ENCODE measurements at regions not wholly inside any gene's neighbourhood (a gene's known extent, or its start where the extent isn't known, plus 50 kb on each side); places are given as distances from the start of the nearest gene placed in this dataset.

DNA sequence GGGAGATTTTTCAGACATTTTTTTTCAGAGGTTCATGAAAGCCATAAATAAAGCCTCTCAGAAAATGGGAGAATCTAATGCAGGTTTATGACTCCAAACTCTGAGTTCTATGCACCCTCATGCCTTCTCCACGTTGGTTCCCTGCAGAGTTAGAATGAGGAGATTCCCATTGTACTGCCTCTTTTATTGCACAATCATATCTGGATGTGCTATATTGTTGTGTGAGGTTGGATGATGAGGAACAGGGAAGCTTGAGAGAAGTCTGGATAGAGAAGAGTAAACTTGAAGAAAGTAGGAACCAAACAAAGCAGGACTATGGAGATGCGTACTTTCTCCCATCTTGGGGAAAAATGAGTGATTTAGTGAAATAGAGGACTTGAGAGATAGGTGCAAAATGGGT is 178.8 kb downstream of the PDCD6IP start:
- Histone ChIP-seq H3K4me3 (ENCODE audit: control insufficient read depth in 2 of 3, extremely low read depth in 1 of 3, insufficient read depth in 2 of 3, low read depth in 1 of 3, low read length in 3 of 3) (no peak overlapping the region), H3K4me2 (ENCODE audit: control insufficient read depth, extremely low read depth, insufficient read depth, low read depth, low read length) (no peak overlapping the region), H3K36me3 (ENCODE audit: control insufficient read depth in 2 of 2, extremely low read depth in 1 of 2, insufficient read depth in 2 of 2, low read length in 2 of 2) (no peaks in the 10 kb centered on the region), H2AFZ (ENCODE audit: control insufficient read depth, low read length) (no peak overlapping the region), H4K20me1 (ENCODE audit: control insufficient read depth, extremely low read depth, insufficient read depth, low read length) (no peaks in the 10 kb centered on the region), H3K9ac (ENCODE audit: control insufficient read depth, extremely low read depth, insufficient read depth, low read length) (no peak overlapping the region), H3K9me3 (ENCODE audit: control insufficient read depth, low read depth, low read length) (no peaks in the 10 kb centered on the region), H3K4me1 (ENCODE audit: control insufficient read depth, extremely low read depth, insufficient read depth, low read length) (no peaks in the 10 kb centered on the region), H3K9me1 (ENCODE audit: control insufficient read depth, extremely low read depth, insufficient read depth, low read length) (no peaks in the 10 kb centered on the region), H3K79me2 (ENCODE audit: control insufficient read depth, insufficient read depth, low read length) (no peaks in the 10 kb centered on the region), H3K27me3 (ENCODE audit: control insufficient read depth, extremely low read depth, insufficient read depth, low read length) (no peaks in the 10 kb centered on the region), H3K27ac (ENCODE audit: control insufficient read depth, insufficient read depth, low read length) (no peak overlapping the region)
- FAIRE-seq (no peak), DNase-seq (ENCODE audit: low read depth, low spot score) (no peak)
- dilution Hi-C loops (cut with MboI; ENCODE audit: extremely low pct_ligation_motif_present, low sequenced_read_pairs): no loop called here
- TF ChIP-seq EZH2 (IDR thresholded peaks at IDR 0.05; ENCODE audit: low read length) (no peak), CTCF (optimal IDR thresholded peaks at IDR 0.05 in 1 of 3, IDR thresholded peaks at IDR 0.05 in 1 of 3, conservative IDR thresholded peaks at IDR 0.05 in 1 of 3; ENCODE audit: extremely low read depth in 1 of 3, insufficient read depth in 2 of 3, low read length in 3 of 3) (no peak)

DNA sequence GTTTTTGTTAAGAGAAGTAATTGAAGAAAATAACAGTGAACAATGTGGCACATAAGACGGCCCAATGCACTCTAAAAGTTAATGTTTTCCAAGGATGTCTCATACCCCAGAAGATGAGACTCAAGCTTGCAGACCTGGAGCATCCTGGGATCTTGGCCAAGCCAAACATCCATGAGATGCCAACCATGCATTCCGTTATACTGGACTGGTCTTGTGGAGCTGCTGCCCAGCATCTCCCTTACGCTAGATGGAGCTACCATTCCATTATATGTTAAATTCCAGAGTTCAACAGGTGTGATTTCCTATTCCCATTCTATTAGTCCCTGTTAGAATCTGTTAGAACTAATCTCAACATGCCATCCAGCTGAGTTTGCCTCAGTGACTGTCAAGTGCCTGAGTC is 181.8 kb downstream of the PDCD6IP start:
- peak; percentile 61 to 68 (median 66) for TF ChIP-seq CTCF (optimal IDR thresholded peaks at IDR 0.05 in 1 of 3, IDR thresholded peaks at IDR 0.05 in 1 of 3, conservative IDR thresholded peaks at IDR 0.05 in 1 of 3; ENCODE audit: extremely low read depth in 1 of 3, insufficient read depth in 2 of 3, low read length in 3 of 3)
- no peak for TF ChIP-seq EZH2 (IDR thresholded peaks at IDR 0.05; ENCODE audit: low read length)
- FAIRE-seq (no peak), DNase-seq (ENCODE audit: low read depth, low spot score) (no peak)
- dilution Hi-C loops (cut with MboI; ENCODE audit: extremely low pct_ligation_motif_present, low sequenced_read_pairs): no loop called here
- no peaks in the 10 kb centered on the region for H3K9me3 ChIP-seq (ENCODE audit: control insufficient read depth, low read depth, low read length)
- no peak overlapping the region for H3K4me2 ChIP-seq (ENCODE audit: control insufficient read depth, extremely low read depth, insufficient read depth, low read depth, low read length)
- H3K79me2 ChIP-seq (ENCODE audit: control insufficient read depth, insufficient read depth, low read length): no peaks in the 10 kb centered on the region
- H2AFZ ChIP-seq (ENCODE audit: control insufficient read depth, low read length): no peak overlapping the region
- no peak overlapping the region for H3K9ac ChIP-seq (ENCODE audit: control insufficient read depth, extremely low read depth, insufficient read depth, low read length)
- H3K9me1 ChIP-seq (ENCODE audit: control insufficient read depth, extremely low read depth, insufficient read depth, low read length): no peaks in the 10 kb centered on the region
- H4K20me1 ChIP-seq (ENCODE audit: control insufficient read depth, extremely low read depth, insufficient read depth, low read length): no peaks in the 10 kb centered on the region
- no peak overlapping the region for H3K27ac ChIP-seq (ENCODE audit: control insufficient read depth, insufficient read depth, low read length)
- H3K36me3 ChIP-seq (ENCODE audit: control insufficient read depth in 2 of 2, extremely low read depth in 1 of 2, insufficient read depth in 2 of 2, low read length in 2 of 2): no peaks in the 10 kb centered on the region
- no peak overlapping the region for H3K4me3 ChIP-seq (ENCODE audit: control insufficient read depth in 2 of 3, extremely low read depth in 1 of 3, insufficient read depth in 2 of 3, low read depth in 1 of 3, low read length in 3 of 3)
- H3K27me3 ChIP-seq (ENCODE audit: control insufficient read depth, extremely low read depth, insufficient read depth, low read length): no peaks in the 10 kb centered on the region
- no peaks in the 10 kb centered on the region for H3K4me1 ChIP-seq (ENCODE audit: control insufficient read depth, extremely low read depth, insufficient read depth, low read length)

Data from keratinocyte (primary cell).